ENCODE measurements at regions not wholly inside any gene's neighbourhood (a gene's known extent, or its start where the extent isn't known, plus 50 kb on each side); places are given as distances from the start of the nearest gene placed in this dataset.
A peak's percentile ranks its signal among the peaks of the same experiment; 100 is the strongest.
"Not testable (repeated sequence)": the region's sequence is repeated elsewhere in the genome, so short reads cannot be mapped to it uniquely, and the experiment has no call there.

DNA sequence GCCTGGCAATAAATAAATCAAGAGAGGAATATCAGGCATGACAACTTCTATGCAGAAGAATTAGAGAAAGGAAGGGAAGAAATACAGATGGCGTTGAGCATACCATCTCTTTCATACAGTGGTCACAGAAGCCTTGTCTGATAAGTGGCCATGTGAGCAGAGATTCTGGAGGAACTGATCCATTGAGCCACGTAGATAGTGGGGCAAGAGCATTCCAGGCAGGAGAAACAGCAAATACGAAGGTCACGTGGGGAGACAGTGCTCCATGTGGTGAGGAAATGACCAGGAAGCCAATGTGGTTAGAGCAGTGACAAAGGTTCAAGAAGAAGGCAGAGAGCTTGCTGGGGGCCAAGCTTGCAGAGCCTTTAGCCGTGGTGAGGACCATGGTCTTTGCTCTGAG lies 226.7 kb upstream of the NOCT start:
- no peak overlapping the region for H3K4me3 ChIP-seq (ENCODE audit: low read depth, low read length)
- peak; percentile 5 for DNase-seq (ENCODE audit: low read depth)
- TF ChIP-seq, protein P1, sequence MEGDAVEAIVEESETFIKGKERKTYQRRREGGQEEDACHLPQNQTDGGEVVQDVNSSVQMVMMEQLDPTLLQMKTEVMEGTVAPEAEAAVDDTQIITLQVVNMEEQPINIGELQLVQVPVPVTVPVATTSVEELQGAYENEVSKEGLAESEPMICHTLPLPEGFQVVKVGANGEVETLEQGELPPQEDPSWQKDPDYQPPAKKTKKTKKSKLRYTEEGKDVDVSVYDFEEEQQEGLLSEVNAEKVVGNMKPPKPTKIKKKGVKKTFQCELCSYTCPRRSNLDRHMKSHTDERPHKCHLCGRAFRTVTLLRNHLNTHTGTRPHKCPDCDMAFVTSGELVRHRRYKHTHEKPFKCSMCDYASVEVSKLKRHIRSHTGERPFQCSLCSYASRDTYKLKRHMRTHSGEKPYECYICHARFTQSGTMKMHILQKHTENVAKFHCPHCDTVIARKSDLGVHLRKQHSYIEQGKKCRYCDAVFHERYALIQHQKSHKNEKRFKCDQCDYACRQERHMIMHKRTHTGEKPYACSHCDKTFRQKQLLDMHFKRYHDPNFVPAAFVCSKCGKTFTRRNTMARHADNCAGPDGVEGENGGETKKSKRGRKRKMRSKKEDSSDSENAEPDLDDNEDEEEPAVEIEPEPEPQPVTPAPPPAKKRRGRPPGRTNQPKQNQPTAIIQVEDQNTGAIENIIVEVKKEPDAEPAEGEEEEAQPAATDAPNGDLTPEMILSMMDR (conservative IDR thresholded peaks at IDR 0.05; ENCODE audit: low read depth, low read length) = no peak

DNA sequence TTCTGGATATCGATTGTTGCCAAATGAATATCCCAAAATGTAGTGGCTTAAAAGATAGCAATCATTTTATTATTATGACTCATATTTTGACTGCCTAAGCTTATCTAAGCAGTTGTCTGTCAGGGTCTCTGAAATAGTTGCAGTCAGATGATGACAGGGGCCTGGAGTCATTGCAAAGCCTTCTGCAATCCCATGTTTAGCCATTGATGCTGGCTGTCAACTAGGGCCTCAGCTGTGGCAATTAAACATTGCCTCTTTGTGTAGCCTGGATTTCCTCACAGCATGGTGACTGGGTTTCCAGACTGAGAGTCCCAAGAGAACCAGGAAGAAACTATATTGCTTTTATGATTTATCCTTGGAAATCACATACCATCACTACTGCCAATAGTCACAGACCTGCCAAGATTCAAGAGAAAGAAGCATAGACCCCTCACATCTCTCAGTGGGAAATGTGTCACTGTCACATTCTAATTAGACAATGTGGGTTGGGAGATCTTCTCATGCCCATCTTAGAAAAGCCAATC lies 227.3 kb upstream of the NOCT start:
- TF ChIP-seq, protein P1 (conservative IDR thresholded peaks at IDR 0.05; ENCODE audit: low read depth, low read length) = no peak
- peak; percentile 7 for DNase-seq (ENCODE audit: low read depth)
- H3K4me3 ChIP-seq (ENCODE audit: low read depth, low read length) = no peak overlapping the region

DNA sequence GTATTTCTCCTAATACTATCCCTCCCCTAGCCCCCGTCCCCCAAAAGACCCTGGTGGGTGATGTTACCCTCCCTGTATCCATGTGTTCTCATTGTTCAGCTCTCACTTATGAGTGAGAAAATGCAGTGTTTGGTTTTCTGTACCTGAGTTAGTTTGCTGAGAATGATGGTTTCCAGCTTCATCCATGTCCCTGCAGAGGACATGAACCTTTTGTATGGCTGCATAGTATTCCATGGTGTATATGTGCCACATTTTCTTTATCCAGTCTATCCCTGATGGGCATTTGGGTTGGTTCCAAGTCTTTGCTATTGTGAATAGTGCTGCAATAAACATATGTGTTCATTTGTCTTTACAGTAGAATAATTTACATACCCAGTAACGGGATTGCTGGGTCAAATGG lies 235.8 kb upstream of the NOCT start:
- not testable (repeated sequence) for H3K4me3 ChIP-seq (ENCODE audit: low read depth, low read length); DNase-seq (ENCODE audit: low read depth)

DNA sequence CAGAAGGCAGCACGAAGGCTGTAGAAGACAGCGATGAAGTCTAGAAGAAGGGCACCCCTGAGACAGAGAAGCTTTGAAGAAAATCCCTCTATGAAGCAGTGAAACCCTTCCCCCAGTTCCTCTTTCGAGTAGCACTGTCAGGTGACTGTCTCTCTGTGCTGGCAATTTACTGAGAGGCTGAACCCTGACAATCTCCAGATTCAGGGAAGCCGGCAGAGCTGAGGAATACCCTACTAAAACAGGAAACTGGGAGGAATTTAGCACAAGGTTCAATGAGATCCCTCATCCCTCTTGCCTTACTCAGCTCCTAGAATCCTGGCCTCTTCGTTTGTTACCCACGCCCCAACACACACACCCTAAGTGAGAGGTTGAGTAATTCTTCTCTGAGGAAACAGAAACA lies 239.7 kb upstream of the NOCT start:
- TF ChIP-seq, protein P1 (conservative IDR thresholded peaks at IDR 0.05; ENCODE audit: low read depth, low read length) = no peak
- peak; percentile 5 for DNase-seq (ENCODE audit: low read depth)
- H3K4me3 ChIP-seq (ENCODE audit: low read depth, low read length) = no peak overlapping the region

DNA sequence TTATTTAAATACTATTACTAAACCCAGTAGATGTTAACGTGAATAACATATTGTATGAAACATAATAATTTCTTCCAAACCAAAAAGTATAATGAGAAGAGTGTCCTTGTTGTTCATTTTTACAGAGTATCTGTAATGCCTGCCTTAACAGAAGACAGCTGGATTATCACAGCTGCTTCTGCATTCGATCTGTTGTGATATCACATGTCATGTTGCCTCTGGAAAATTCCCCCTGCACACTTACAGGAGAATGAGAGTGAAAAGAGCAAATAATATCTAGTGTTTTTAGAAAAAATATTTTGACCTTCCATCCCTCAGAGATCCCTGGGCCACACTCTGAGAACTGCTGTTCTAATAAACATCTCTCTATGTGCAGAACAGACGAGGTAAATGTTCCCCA lies 240.1 kb upstream of the NOCT start:
- TF ChIP-seq, protein P1 (conservative IDR thresholded peaks at IDR 0.05; ENCODE audit: low read depth, low read length) = no peak
- H3K4me3 ChIP-seq (ENCODE audit: low read depth, low read length) = no peak overlapping the region
- DNase-seq (ENCODE audit: low read depth) = peak; percentile 2

DNA sequence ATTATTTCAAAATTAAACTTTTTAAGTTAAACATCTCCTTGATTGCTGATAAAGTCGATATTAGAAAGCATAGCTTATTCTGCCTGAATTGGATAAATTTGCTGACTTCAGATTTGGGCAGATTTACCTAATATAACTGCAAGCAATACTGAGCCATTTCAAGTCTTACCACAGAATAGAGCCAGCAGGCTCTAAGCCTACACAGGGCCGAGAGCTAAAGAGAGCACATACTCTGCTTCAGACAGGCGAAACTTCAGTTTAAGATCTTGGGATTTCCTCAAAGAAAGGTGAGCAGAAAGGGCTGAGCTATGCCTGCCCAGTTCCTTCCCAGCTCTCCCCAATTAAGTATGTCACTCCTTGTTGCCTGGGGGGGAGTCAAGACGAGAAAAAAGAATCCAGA lies 240.6 kb upstream of the NOCT start:
- TF ChIP-seq, protein P1 (conservative IDR thresholded peaks at IDR 0.05; ENCODE audit: low read depth, low read length) = no peak
- no peak overlapping the region for H3K4me3 ChIP-seq (ENCODE audit: low read depth, low read length)
- DNase-seq (ENCODE audit: low read depth) = no peak

DNA sequence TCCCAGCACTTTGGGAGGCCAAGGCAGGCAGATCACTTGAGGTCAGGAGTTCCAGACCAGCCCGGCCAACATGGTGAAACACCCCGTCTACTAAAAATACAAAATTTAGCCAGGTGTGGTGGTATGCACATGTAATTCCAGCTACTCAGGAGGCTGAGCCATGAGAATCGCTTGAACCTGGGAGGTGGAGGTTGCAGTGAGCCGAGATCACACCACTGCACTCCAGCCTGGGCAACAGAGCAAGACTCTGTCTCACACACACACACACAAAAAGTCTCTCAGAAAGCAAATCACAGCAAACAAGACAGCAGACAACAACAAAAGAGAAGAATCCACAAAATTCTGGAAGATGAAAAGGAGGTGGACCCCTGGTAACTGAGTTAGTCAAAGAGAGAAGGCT lies 241.5 kb upstream of the NOCT start:
- DNase-seq (ENCODE audit: low read depth); H3K4me3 ChIP-seq (ENCODE audit: low read depth, low read length): not testable (repeated sequence)

DNA sequence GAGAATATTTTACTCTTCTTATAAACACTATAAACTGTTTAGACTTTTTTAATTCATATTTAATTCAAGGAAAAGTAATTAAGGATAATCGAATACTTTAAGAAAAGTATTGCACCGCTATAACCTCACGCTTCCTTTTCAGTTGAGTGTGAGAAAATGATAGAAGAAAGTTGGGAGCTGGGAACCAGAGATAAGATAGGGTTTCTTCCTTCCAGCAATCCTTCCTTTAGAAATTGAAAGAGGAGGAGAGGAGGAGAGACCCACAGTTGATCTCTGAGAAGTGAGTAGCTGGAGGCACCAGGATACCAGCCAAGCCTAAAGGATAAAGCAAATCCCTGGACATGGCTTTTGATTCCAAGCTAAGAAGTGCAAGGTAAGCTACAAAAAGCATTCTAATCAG lies 242.3 kb upstream of the NOCT start:
- no peak overlapping the region for H3K4me3 ChIP-seq (ENCODE audit: low read depth, low read length)
- DNase-seq (ENCODE audit: low read depth) = no peak
- TF ChIP-seq, protein P1 (conservative IDR thresholded peaks at IDR 0.05; ENCODE audit: low read depth, low read length) = no peak

All from choroid plexus epithelial cell (primary cell).